HG02852 (cell line): ENCODE measurements at regions not wholly inside any gene's neighbourhood (a gene's known extent, or its start where the extent isn't known, plus 50 kb on each side); places are given as distances from the start of the nearest gene placed in this dataset.

Source experiments
- ATAC-seq: cut with Tn5 transposase; IDR thresholded peaks from one replicate; pipeline ENCODE4 v1.9.1; 2021; ENCODE audit warnings: mild to moderate bottlenecking, moderate library complexity; ENCODE audit not compliant: unreplicated experiment

DNA sequence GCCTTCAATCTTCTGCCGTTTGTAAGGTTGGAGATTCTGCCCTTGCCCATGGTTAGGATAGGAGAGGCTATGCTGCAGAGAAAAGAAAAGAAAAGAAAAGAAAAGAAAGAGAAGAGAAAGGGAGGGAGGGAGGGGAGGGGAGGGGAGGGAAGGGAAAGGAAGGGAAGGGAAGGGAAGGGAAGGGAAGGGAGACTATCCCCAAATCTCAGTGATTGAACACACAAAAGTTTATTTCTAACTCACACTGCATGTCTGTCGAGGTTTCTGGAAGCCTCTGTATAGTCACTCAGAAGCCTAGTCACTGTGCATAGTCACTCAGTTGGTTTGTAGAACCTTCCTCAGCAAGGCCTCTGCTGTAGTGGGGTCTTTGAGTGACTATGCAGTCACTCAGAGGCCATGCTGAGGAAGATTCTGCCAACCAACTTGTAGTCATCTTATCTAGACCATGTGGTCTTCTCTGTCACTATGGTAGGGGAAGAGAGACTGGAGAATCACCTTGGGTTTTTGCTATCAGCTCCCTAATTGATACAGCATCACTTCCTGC is 52.3 kb upstream of the ABCC9 start:
- no peak for ATAC-seq

DNA sequence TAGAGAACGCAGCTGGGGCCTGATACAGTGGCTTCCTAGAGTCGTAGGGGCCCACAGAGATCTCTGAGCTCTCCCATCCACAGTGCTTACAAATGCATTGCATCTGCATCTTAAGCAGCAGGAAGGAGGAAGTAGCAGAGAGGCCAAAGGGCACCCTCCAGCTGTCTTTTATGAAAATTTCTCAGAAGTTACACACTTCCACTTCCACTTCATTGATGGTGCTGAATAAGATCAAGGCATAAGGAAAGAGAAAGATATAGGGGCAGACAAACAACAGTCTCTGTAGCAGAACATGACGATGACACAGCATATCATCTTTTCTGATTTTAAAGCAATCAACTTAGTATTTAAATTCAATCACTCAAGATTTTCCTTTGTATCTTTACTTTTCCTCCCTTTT is 51.6 kb upstream of the ABCC9 start:
- peak; percentile 64 for ATAC-seq

DNA sequence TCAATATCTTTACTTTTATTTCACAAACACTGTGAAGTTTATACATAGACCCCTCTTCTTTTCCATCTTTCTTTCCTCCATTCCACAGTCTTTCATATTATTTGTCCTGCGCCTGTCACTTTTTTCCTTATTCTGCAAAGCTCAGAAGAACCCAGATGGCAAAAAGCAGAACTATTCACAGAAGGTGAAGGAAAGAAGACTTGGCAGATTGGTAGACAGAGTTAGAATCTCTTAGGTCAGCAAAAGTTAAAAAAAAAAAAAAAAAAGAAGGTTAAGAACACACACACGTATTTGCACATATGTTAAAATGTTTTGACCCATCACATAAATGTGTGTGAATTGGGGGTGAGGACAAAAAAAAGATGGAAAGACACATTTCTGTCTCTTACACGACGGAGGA is 50.3 kb upstream of the ABCC9 start:
- no peak for ATAC-seq
